ENCODE measurements at regions not wholly inside any gene's neighbourhood (a gene's known extent, or its start where the extent isn't known, plus 50 kb on each side); places are given as distances from the start of the nearest gene placed in this dataset.

- no peaks in the 10 kb centered on the region for H3K36me3 ChIP-seq (ENCODE audit: control insufficient read depth, insufficient read depth, low read length)
- no peak for DNase-seq (ENCODE audit: extremely low read depth, insufficient read length)
- H3K27me3 ChIP-seq (replicated peaks; ENCODE audit: control insufficient read depth, insufficient read depth, low read length) = no peaks in the 10 kb centered on the region
- H3K4me3 ChIP-seq (replicated peaks; ENCODE audit: low read depth, low read length) = no peak overlapping the region
- TF ChIP-seq, protein P1, sequence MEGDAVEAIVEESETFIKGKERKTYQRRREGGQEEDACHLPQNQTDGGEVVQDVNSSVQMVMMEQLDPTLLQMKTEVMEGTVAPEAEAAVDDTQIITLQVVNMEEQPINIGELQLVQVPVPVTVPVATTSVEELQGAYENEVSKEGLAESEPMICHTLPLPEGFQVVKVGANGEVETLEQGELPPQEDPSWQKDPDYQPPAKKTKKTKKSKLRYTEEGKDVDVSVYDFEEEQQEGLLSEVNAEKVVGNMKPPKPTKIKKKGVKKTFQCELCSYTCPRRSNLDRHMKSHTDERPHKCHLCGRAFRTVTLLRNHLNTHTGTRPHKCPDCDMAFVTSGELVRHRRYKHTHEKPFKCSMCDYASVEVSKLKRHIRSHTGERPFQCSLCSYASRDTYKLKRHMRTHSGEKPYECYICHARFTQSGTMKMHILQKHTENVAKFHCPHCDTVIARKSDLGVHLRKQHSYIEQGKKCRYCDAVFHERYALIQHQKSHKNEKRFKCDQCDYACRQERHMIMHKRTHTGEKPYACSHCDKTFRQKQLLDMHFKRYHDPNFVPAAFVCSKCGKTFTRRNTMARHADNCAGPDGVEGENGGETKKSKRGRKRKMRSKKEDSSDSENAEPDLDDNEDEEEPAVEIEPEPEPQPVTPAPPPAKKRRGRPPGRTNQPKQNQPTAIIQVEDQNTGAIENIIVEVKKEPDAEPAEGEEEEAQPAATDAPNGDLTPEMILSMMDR (IDR thresholded peaks at IDR 0.05; ENCODE audit: insufficient read depth, low read length, poor library complexity, severe bottlenecking) = no peak
Observed at GRCh38 chr7:49060743-49061142, 136.4 kb downstream of the CDC14C start.

DNA sequence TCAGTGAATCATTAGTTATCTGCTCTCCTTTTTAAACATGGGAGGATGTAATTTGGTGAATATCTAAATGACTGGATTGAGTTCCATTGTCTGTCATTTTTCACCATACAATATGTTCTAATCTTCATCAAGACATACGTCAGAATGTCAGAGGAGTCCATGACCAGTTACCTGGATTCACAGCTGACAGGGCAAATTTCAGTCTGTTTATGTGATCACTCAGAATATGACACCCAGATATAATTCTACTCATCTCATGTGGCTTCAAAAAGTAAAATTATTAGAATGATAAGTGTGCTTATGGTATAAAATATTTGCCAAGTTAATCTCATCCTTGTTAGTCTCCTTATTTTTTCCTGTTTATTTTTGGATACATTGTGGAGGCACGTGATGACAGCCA is 150.2 kb downstream of the CDC14C start:
- Histone ChIP-seq H3K27me3 (replicated peaks; ENCODE audit: control insufficient read depth, insufficient read depth, low read length) (no peaks in the 10 kb centered on the region), H3K4me3 (replicated peaks; ENCODE audit: low read depth, low read length) (no peak overlapping the region), H3K36me3 (ENCODE audit: control insufficient read depth, insufficient read depth, low read length) (no peaks in the 10 kb centered on the region)
- TF ChIP-seq, protein P1 (IDR thresholded peaks at IDR 0.05; ENCODE audit: insufficient read depth, low read length, poor library complexity, severe bottlenecking) = no peak
- DNase-seq (ENCODE audit: extremely low read depth, insufficient read length) = no peak

DNA sequence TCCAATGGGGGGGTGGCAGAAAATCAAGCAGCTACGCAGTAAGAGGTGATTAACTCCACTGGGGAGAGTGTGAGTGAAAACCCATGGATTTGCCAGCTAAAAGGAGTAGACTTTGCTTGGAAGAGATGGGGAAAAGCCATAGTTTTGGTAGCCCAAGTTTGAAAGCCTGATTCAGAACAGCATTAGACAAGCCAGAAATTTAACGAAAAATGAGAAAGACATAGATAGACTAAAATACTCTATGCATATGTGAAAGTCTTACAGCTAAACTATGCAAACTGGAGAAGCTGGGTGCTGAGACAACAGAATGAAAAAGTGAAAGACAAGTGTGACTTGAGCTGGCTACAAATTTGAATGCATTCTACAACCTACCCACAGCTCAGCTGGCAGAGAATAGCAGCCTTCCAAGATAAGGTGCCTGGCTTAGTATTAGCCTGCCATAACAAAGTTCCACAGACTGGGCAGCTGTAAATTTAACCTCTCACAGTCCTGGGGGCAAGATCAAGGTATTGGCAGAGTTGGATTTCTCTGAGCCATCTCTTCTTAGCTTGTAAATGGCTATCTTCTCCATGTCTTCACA is 156.6 kb downstream of the CDC14C start:
- TF ChIP-seq, protein P1 (IDR thresholded peaks at IDR 0.05; ENCODE audit: insufficient read depth, low read length, poor library complexity, severe bottlenecking) = no peak
- H3K27me3 ChIP-seq (replicated peaks; ENCODE audit: control insufficient read depth, insufficient read depth, low read length) = no peaks in the 10 kb centered on the region
- no peaks in the 10 kb centered on the region for H3K36me3 ChIP-seq (ENCODE audit: control insufficient read depth, insufficient read depth, low read length)
- no peak overlapping the region for H3K4me3 ChIP-seq (replicated peaks; ENCODE audit: low read depth, low read length)
- no peak for DNase-seq (ENCODE audit: extremely low read depth, insufficient read length)

- no peak for DNase-seq (ENCODE audit: extremely low read depth, insufficient read length)
- TF ChIP-seq, protein P1 (IDR thresholded peaks at IDR 0.05; ENCODE audit: insufficient read depth, low read length, poor library complexity, severe bottlenecking) = no peak
- H3K4me3 ChIP-seq (replicated peaks; ENCODE audit: low read depth, low read length) = no peak overlapping the region
- no peaks in the 10 kb centered on the region for H3K27me3 ChIP-seq (replicated peaks; ENCODE audit: control insufficient read depth, insufficient read depth, low read length)
- H3K36me3 ChIP-seq (ENCODE audit: control insufficient read depth, insufficient read depth, low read length) = no peaks in the 10 kb centered on the region
Observed at GRCh38 chr7:49088017-49088416, 163.7 kb downstream of the CDC14C start.

DNA sequence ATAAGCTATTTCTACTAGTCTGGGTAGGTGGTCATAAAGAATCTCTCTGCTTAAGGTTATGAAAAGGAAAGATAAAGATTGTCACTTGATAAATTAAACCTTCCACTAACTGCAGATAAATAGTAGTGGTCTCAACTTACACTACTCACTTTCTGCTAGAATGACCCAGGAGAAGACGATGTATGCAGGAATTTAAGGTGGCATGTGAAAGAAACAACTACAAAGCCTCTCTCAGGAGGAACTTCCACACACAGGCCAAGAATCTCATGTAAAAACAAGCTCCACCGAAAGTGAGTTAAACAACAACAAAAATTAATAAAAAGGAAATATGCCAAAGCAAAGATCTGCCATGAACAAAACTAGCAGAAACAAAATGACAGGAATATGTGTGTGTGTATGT is 165.4 kb downstream of the CDC14C start:
- H3K4me3 ChIP-seq (replicated peaks; ENCODE audit: low read depth, low read length) = no peak overlapping the region
- H3K27me3 ChIP-seq (replicated peaks; ENCODE audit: control insufficient read depth, insufficient read depth, low read length) = no peaks in the 10 kb centered on the region
- H3K36me3 ChIP-seq (ENCODE audit: control insufficient read depth, insufficient read depth, low read length) = no peaks in the 10 kb centered on the region
- TF ChIP-seq, protein P1 (IDR thresholded peaks at IDR 0.05; ENCODE audit: insufficient read depth, low read length, poor library complexity, severe bottlenecking) = no peak
- DNase-seq (ENCODE audit: extremely low read depth, insufficient read length) = no peak

- H3K4me3 ChIP-seq (replicated peaks; ENCODE audit: low read depth, low read length) = no peak overlapping the region
- no peaks in the 10 kb centered on the region for H3K36me3 ChIP-seq (ENCODE audit: control insufficient read depth, insufficient read depth, low read length)
- no peak for DNase-seq (ENCODE audit: extremely low read depth, insufficient read length)
- TF ChIP-seq, protein P1 (IDR thresholded peaks at IDR 0.05; ENCODE audit: insufficient read depth, low read length, poor library complexity, severe bottlenecking) = no peak
- H3K27me3 ChIP-seq (replicated peaks; ENCODE audit: control insufficient read depth, insufficient read depth, low read length) = no peaks in the 10 kb centered on the region
Observed at GRCh38 chr7:49091089-49091488, 166.7 kb downstream of the CDC14C start.
